GM12874 (cell line): ENCODE measurements at regions not wholly inside any gene's neighbourhood (a gene's known extent, or its start where the extent isn't known, plus 50 kb on each side); places are given as distances from the start of the nearest gene placed in this dataset.

Experiments used
- CTCF ChIP-seq: IDR thresholded peaks from 2 replicates; pipeline ENCODE4 v1.5.1; 2011; ENCODE audit warnings: low read depth, mild to moderate bottlenecking, control low read depth, low read length, moderate library complexity; ENCODE audit not compliant: insufficient read depth

DNA sequence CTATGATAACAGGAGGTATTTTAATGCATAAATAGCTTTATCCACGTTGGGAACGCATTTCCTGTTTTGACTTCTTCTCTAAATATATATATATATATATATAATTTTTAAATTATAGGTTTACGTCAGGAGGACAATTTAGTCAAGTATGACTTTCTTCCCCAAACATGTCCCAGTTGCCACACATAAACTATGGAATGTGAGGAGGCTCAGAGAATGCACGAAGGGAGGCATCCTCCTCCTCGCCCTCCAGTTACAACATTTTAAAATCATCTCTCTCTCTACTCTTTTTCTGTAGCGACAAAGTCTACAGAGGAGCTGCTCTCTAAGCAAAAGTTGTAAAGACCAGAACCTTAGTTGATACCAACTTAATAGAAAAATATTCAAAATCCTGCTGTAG, 106.9 kb upstream of the LYZL1 start:
- TF ChIP-seq CTCF = no peak

DNA sequence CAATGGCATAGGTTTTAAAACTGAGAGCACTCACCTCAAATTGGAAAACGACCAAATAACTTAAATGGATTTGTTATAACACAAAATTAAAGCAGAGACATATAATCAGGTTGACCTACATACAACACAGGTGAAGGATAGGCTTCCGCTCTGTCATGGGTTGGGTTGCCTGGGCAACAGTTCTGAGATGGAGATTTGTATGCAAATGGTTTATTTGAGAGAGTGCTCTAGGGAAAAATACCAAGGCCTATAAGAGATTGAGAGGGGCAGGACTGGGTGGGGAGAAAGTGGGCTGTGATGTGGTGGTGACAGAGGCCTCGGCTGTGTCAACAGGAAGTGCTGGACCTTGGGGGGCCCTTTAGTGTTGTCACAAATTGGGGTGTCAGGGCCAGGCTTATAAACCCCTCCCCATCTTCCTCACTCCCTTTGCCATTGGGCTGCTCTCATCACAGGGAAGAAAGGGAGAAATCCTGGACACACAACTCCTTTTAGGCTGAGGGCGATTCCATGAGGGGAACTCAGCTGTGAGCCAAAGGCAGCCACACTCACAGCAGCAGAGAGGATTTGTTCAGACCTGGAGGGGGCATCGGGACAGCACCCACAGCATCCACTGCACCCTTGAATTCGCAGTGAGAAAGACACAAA, 105.4 kb upstream of the LYZL1 start:
- TF ChIP-seq CTCF = no peak

DNA sequence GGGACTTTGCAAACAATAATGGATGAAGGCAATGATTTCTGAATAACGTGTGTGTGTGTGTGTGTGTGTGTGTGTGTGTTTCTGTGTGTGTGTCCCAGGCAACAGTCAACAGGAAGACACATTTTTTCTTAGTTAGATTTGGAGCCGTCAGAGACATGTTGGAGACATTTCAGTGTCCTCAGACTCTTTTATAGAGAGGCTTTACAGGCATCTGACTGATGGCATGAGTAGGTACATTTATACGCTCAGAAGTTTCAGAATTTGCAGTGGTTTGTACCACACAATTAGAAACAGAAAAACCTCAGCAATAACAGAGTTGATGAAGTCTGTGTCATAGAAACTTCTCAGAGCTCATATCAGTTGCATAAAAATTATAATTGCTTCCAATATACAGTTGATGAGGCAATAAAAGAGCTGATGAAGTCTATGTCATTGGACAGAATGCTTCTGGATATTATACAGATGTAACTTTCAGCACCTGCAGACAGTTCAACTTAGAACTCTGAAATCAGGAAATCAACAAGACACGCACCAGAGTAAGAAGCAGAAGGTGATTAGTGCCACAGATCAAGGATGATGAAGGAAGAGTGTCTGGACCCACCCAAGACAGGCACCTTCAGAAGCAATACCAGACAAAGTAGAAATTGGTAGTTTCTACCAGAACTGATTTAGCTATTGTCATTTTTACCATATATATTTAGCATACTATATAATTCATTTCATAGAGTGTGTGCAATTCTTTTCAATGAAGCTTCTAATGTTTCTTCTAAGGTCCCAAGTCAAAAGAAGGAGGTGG, 104.5 kb upstream of the LYZL1 start:
- TF ChIP-seq CTCF = no peak

GRCh38 chr10:29185050-29185449, 103.8 kb upstream of the LYZL1 start:
- TF ChIP-seq CTCF = no peak

DNA sequence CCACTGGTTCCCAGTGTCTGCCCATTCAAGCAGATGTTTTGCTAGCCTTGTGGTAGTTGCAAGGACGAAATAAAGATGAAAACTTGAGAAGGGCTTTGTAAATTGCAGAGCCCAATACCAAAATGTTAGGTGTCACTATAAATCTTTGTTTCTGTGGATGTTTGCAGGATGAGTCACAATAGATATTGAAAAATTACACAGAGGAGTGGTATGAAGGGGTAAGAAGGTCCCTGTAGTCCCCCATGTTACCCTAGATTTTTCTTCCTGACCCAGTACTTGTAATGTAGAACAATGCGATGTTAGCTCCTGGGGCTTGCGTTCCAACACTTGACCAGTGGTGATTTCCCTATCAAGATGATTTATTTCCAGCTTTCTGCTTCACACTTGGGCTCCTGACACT, 102.6 kb upstream of the LYZL1 start:
- no peak for TF ChIP-seq CTCF

GRCh38 chr10:29189256-29189655, 99.6 kb upstream of the LYZL1 start:
- TF ChIP-seq CTCF = no peak

DNA sequence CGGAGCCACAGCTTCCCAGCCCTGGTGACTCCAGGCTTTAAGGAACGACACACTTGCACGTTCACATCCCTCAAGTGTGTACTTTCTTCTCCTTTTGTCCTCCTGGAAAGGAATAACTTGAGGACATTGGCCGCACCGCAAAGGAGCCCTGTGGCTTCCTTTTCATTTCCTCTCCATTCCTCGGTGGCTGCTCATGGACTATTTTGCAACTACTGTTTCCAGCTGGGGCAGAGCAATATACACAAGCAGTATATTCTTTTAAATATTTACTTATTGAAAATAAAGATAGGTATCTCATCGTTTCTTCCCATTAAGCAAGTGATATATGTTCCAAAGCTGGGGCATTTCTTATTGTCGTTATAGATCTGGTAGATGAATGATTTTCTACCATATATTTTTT, 97.2 kb upstream of the LYZL1 start:
- no peak for TF ChIP-seq CTCF
